B cell (primary cell): ENCODE measurements at regions not wholly inside any gene's neighbourhood (a gene's known extent, or its start where the extent isn't known, plus 50 kb on each side); places are given as distances from the start of the nearest gene placed in this dataset.

Experiments
- ATAC-seq: fragments of 200-7000 bp; cut with Tn5 transposase; one replicate; pipeline ENCODE4 v1.10.0; 2021; ENCODE audit warnings: low read depth, mild to moderate bottlenecking, moderate number of reproducible peaks, moderate library complexity
- CTCF ChIA-PET: fragments of 350-600 bp; sonication (Branson Sonifier 250); formaldehyde crosslinking; loops from one replicate; lab custom pipeline; 2021; ENCODE audit warnings: antibody characterized with exemption, inconsistent platforms; lab: Charles Lee
- POLR2A ChIA-PET: fragments of 350-600 bp; sonication (Branson Sonifier 250); formaldehyde crosslinking; loops from one replicate; lab custom pipeline; 2021; ENCODE audit warnings: antibody characterized with exemption; lab: Charles Lee
- DNase-seq: peaks from one replicate; pipeline ENCODE4 v3.0.0; 2013
- H2AFZ ChIP-seq: 2 replicates; pipeline ENCODE4 v1.6.1; 2012; ENCODE audit warnings: mild to moderate bottlenecking, low read depth, low read length; ENCODE audit not compliant: insufficient read depth, poor library complexity, severe bottlenecking
- H3K27ac ChIP-seq, 2 donors: 1 replicate in 1 of 2; 2 replicates in 1 of 2; pipeline ENCODE4 v1.5.1; 2012 to 2013; ENCODE audit warnings: low read length in 2 of 2, mild to moderate bottlenecking in 2 of 2, moderate library complexity in 1 of 2
- H3K27me3 ChIP-seq, 4 experiments: fragments of 200-600 bp in 1 of 4; sonication (generic) in 1 of 4; replicated peaks in 1 of 4; 1 replicate in 2 of 4; 2 replicates in 2 of 4; pipeline versions ENCODE4 v1.6.1 to v1.7.0; 2013 to 2016; ENCODE audit warnings: low read length in 3 of 4, mild to moderate bottlenecking in 2 of 4, mixed read lengths in 1 of 4, moderate library complexity in 1 of 4; ENCODE audit not compliant: insufficient read depth in 4 of 4, control insufficient read depth in 3 of 4; ENCODE audit errors: control extremely low read depth in 1 of 4
- H3K36me3 ChIP-seq, 2 experiments: replicated peaks in 1 of 2; 1 replicate in 1 of 2; 2 replicates in 1 of 2; pipeline versions ENCODE4 v1.6.1 to v1.7.1; 2013; ENCODE audit warnings: low read length in 1 of 2; ENCODE audit not compliant: insufficient read depth in 2 of 2, control insufficient read depth in 1 of 2; ENCODE audit errors: control extremely low read depth in 1 of 2, extremely low read depth in 1 of 2
- H3K4me1 ChIP-seq, 2 donors: fragments of 200-600 bp in 1 of 2; sonication (generic) in 1 of 2; 1 replicate in 1 of 2; 2 replicates in 1 of 2; pipeline versions ENCODE4 v1.5.1 to v1.6.1; 2013 to 2017; ENCODE audit warnings: low read length in 2 of 2; ENCODE audit not compliant: control insufficient read depth in 2 of 2, insufficient read depth in 2 of 2
- H3K4me2 ChIP-seq: replicated peaks from 2 replicates; pipeline ENCODE3; 2012; ENCODE audit warnings: mild to moderate bottlenecking, low read depth, low read length; ENCODE audit not compliant: poor library complexity, severe bottlenecking
- H3K4me3 ChIP-seq, 5 experiments: fragments of 200-600 bp in 1 of 5; sonication (generic) in 1 of 5; 1 replicate in 3 of 5; 2 replicates in 2 of 5; pipeline versions ENCODE4 v1.5.1 to v1.7.0; 2011 to 2016; ENCODE audit warnings: low read length in 4 of 5, mild to moderate bottlenecking in 4 of 5, low read depth in 2 of 5, control low read depth in 1 of 5, moderate library complexity in 1 of 5; ENCODE audit not compliant: insufficient read depth in 1 of 5; ENCODE audit errors: control extremely low read depth in 1 of 5, extremely low read depth in 1 of 5
- H3K79me2 ChIP-seq: fragments of 200-600 bp; sonication (generic); one replicate; pipeline ENCODE4 v1.6.0; 2016; ENCODE audit warnings: low read length; ENCODE audit not compliant: control insufficient read depth, insufficient read depth
- H3K9ac ChIP-seq: fragments of 200-600 bp; sonication (generic); 2 replicates; pipeline ENCODE4 v1.6.1; 2017; ENCODE audit warnings: mild to moderate bottlenecking, low read length, moderate library complexity
- H3K9me3 ChIP-seq, 3 donors: one replicate each; pipeline versions ENCODE4 v1.6.1 to v1.7.1; 2013; ENCODE audit warnings: low read length in 2 of 3; ENCODE audit not compliant: control insufficient read depth in 2 of 3, insufficient read depth in 1 of 3; ENCODE audit errors: control extremely low read depth in 1 of 3
- H4K20me1 ChIP-seq: 2 replicates; pipeline ENCODE4 v1.6.0; 2012; ENCODE audit warnings: mild to moderate bottlenecking, low read length; ENCODE audit not compliant: insufficient read depth, control insufficient read depth, poor library complexity, severe bottlenecking
- H3K27ac Mint-ChIP-seq: one replicate; pipeline ENCODE4 v1.8.0; 2021; ENCODE audit warnings: mixed read lengths
- H3K27me3 Mint-ChIP-seq: one replicate; pipeline ENCODE4 v1.8.0; 2021; ENCODE audit warnings: mixed read lengths
- H3K4me1 Mint-ChIP-seq: one replicate; pipeline ENCODE4 v1.8.0; 2021; ENCODE audit warnings: mixed read lengths
- H3K4me3 Mint-ChIP-seq: one replicate; pipeline ENCODE4 v1.8.0; 2021; ENCODE audit warnings: mixed read lengths
- H3K9me3 Mint-ChIP-seq: one replicate; pipeline ENCODE4 v1.8.0; 2022; ENCODE audit warnings: mixed read lengths; ENCODE audit not compliant: insufficient read depth
- CTCF ChIP-seq: fragments of 200-600 bp; IDR thresholded peaks from one replicate; pipeline ENCODE4 v1.8.0; 2022; ENCODE audit warnings: antibody characterized with exemption, mild to moderate bottlenecking
- EZH2 ChIP-seq: IDR thresholded peaks from 2 replicates; pipeline ENCODE4 v1.6.1; 2012; ENCODE audit warnings: borderline replicate concordance, low read depth, mild to moderate bottlenecking, moderate library complexity, low read length; ENCODE audit not compliant: insufficient read depth, poor library complexity, severe bottlenecking
- WGBS: methylation state at CpG from one replicate; pipeline ENCODE4 v1.1.5; 2013; ENCODE audit warnings: missing lambda C conversion rate; ENCODE audit not compliant: insufficient coverage; 5-methylcytosine and 5-hydroxymethylcytosine counted together
- intact Hi-C: fragments of 100-400 bp; cut with micrococcal nuclease; formaldehyde crosslinking; loops from one replicate; pipeline ENCODE4 v1.10.0; 2022

- no peaks in the 10 kb centered on the region for H3K27me3 Mint-ChIP-seq
- POLR2A ChIA-PET: no interaction called here
- TF ChIP-seq CTCF: no peak
- no peak for TF ChIP-seq EZH2
- H3K36me3 ChIP-seq: no peaks in the 10 kb centered on the region
- WGBS: 100% methylated on average over 4 of the region's 4 CpGs
- H3K79me2 ChIP-seq: no peaks in the 10 kb centered on the region
- H3K4me3 Mint-ChIP-seq: no peak overlapping the region
- no peaks in the 10 kb centered on the region for H3K9me3 ChIP-seq
- H3K9me3 Mint-ChIP-seq: no peaks in the 10 kb centered on the region
- peaks cover 0 to 12% of the 10 kb centered on the region in 2 donors for H3K4me1 ChIP-seq
- no peak for DNase-seq
- no peak overlapping the region for H3K9ac ChIP-seq
- no peaks in the 10 kb centered on the region for H4K20me1 ChIP-seq
- CTCF ChIA-PET: interaction anchor here (0.5 kb wide), 1 partner anchor 64 kb away, joined by 4 read pairs; no protein-coding TSS in a partner anchor
- peaks cover 32% of the 10 kb centered on the region for H3K4me1 Mint-ChIP-seq
- no peak overlapping the region for H3K27ac ChIP-seq
- H3K27me3 ChIP-seq: no peaks in the 10 kb centered on the region
- no peak for ATAC-seq
- H3K27ac Mint-ChIP-seq: no peak overlapping the region
- intact Hi-C loops: no loop called here
- H3K4me3 ChIP-seq: no peak overlapping the region
- H2AFZ ChIP-seq: no peak overlapping the region
- no peak overlapping the region for H3K4me2 ChIP-seq
These were observed 70.0 kb downstream of the LMO4 start for GRCh38 chr1:87398641-87399040.

GRCh38 chr1:87399264-87399663 is 70.6 kb downstream of the LMO4 start:
- intact Hi-C loops: no loop called here
- H3K27ac ChIP-seq: no peak overlapping the region
- no peak overlapping the region for H3K4me3 ChIP-seq
- H3K4me2 ChIP-seq: no peak overlapping the region
- peaks cover 26% of the 10 kb centered on the region for H3K4me1 Mint-ChIP-seq
- peaks cover 0 to 12% of the 10 kb centered on the region in 2 donors for H3K4me1 ChIP-seq
- no peak overlapping the region for H2AFZ ChIP-seq
- CTCF ChIA-PET: no interaction called here
- no peaks in the 10 kb centered on the region for H3K27me3 Mint-ChIP-seq
- ATAC-seq (no peak), DNase-seq (no peak)
- H3K4me3 Mint-ChIP-seq: no peak overlapping the region
- no CpG with 5 or more reads among the region's 2 CpGs for WGBS
- no peaks in the 10 kb centered on the region for H3K9me3 ChIP-seq
- no peak overlapping the region for H3K27ac Mint-ChIP-seq
- no peaks in the 10 kb centered on the region for H3K79me2 ChIP-seq
- no peaks in the 10 kb centered on the region for H3K9me3 Mint-ChIP-seq
- no peaks in the 10 kb centered on the region for H4K20me1 ChIP-seq
- no peaks in the 10 kb centered on the region for H3K36me3 ChIP-seq
- TF ChIP-seq EZH2 (no peak), CTCF (no peak)
- no peaks in the 10 kb centered on the region for H3K27me3 ChIP-seq
- POLR2A ChIA-PET: no interaction called here
- no peak overlapping the region for H3K9ac ChIP-seq
